Pons (tissue), 1 donor: ENCODE measurements at regions not wholly inside any gene's neighbourhood (a gene's known extent, or its start where the extent isn't known, plus 50 kb on each side); places are given as distances from the start of the nearest gene placed in this dataset.

ENCODE experiments used
- DNase-seq: peaks from one replicate; pipeline ENCODE4 v3.0.0-alpha.2; 2016; ENCODE audit warnings: low spot score

GRCh38 chr13:48181482-48182145, 51.4 kb upstream of the ITM2B start:
- DNase-seq = peak; percentile 53

GRCh38 chr13:48178126-48178525, 54.9 kb upstream of the ITM2B start:
- no peak for DNase-seq

GRCh38 chr13:48176781-48177180, 56.2 kb upstream of the ITM2B start:
- DNase-seq = no peak

GRCh38 chr13:48175185-48175584, 57.8 kb upstream of the ITM2B start:
- peak; percentile 62 for DNase-seq

GRCh38 chr13:48167866-48168265, 65.1 kb upstream of the ITM2B start:
- DNase-seq = no peak

- DNase-seq = no peak
Measured at GRCh38 chr13:48165727-48166126, 67.3 kb upstream of the ITM2B start.

- DNase-seq = no peak
Measured at GRCh38 chr13:48165063-48165462, 67.9 kb upstream of the ITM2B start.

GRCh38 chr13:48163061-48163460, 68.2 kb upstream of the MED4 start:
- no peak for DNase-seq

- no peak for DNase-seq
Measured at GRCh38 chr13:48162217-48162616, 67.3 kb upstream of the MED4 start.

GRCh38 chr13:48161530-48162179, 66.8 kb upstream of the MED4 start:
- peak; percentile 85 for DNase-seq

- no peak for DNase-seq
Measured at GRCh38 chr13:48160606-48161278, 65.8 kb upstream of the MED4 start.

GRCh38 chr13:48159826-48160225, 64.9 kb upstream of the MED4 start:
- DNase-seq = no peak

GRCh38 chr13:48159401-48159800, 64.5 kb upstream of the MED4 start:
- DNase-seq = no peak

GRCh38 chr13:48158915-48159314, 64.0 kb upstream of the MED4 start:
- no peak for DNase-seq

GRCh38 chr13:48158290-48158689, 63.4 kb upstream of the MED4 start:
- DNase-seq = no peak

- no peak for DNase-seq
Measured at GRCh38 chr13:48156466-48156865, 61.6 kb upstream of the MED4 start.

GRCh38 chr13:48155848-48156247, 60.9 kb upstream of the MED4 start:
- no peak for DNase-seq

GRCh38 chr13:48154671-48155070, 59.8 kb upstream of the MED4 start:
- no peak for DNase-seq

- no peak for DNase-seq
Measured at GRCh38 chr13:48153186-48153585, 58.3 kb upstream of the MED4 start.

- DNase-seq = no peak
Measured at GRCh38 chr13:48151363-48152161, 56.7 kb upstream of the MED4 start.

- no peak for DNase-seq
Measured at GRCh38 chr13:48148454-48148853, 53.5 kb upstream of the MED4 start.

GRCh38 chr13:48146636-48147035, 51.7 kb upstream of the MED4 start:
- DNase-seq = no peak

GRCh38 chr13:48146122-48146521, 51.2 kb upstream of the MED4 start:
- no peak for DNase-seq
